SK-N-MC (cell line): ENCODE measurements at regions not wholly inside any gene's neighbourhood (a gene's known extent, or its start where the extent isn't known, plus 50 kb on each side); places are given as distances from the start of the nearest gene placed in this dataset.

ENCODE experiments used
- DNase-seq: peaks from one replicate; pipeline ENCODE4 v3.0.0-alpha.2; 2011; ENCODE audit warnings: low read depth, low spot score
- H3K27ac ChIP-seq: fragments of 200-600 bp; sonication (generic); 2 replicates; pipeline ENCODE4 v1.5.1; 2016; ENCODE audit warnings: mixed run types
- H3K36me3 ChIP-seq: fragments of 200-600 bp; sonication (generic); 2 replicates; pipeline ENCODE4 v1.6.1; 2017; ENCODE audit warnings: antibody characterized with exemption, low read length, mixed read lengths; ENCODE audit not compliant: insufficient read depth
- H3K4me3 ChIP-seq: fragments of 200-600 bp; sonication (generic); 2 replicates; pipeline ENCODE4 v1.5.1; 2016
- H3K9ac ChIP-seq: fragments of 200-600 bp; sonication (generic); 2 replicates; pipeline ENCODE4 v1.8.0; 2017; ENCODE audit warnings: mixed run types, mixed read lengths; ENCODE audit not compliant: insufficient read length
- H3K9me3 ChIP-seq: fragments of 200-600 bp; sonication (generic); 2 replicates; pipeline ENCODE4 v1.6.1; 2017; ENCODE audit warnings: low read depth, mild to moderate bottlenecking, antibody characterized with exemption, low read length, moderate library complexity, mixed read lengths
- EZH2 ChIP-seq: fragments of 200-600 bp; sonication (generic); IDR thresholded peaks from one replicate; pipeline ENCODE4 v1.6.1; 2017; ENCODE audit warnings: antibody characterized with exemption
- FOXP2 ChIP-seq: optimal IDR thresholded peaks from 2 replicates; pipeline ENCODE3; 2011; ENCODE audit warnings: mild to moderate bottlenecking, moderate library complexity; ENCODE audit not compliant: insufficient read depth; ENCODE audit errors: extremely low read length, control extremely low read depth
- POLR2AphosphoS5 ChIP-seq: IDR thresholded peaks from 2 replicates; pipeline ENCODE4 v1.6.1; 2012; ENCODE audit warnings: mild to moderate bottlenecking, low read depth, low read length, borderline replicate concordance

DNA sequence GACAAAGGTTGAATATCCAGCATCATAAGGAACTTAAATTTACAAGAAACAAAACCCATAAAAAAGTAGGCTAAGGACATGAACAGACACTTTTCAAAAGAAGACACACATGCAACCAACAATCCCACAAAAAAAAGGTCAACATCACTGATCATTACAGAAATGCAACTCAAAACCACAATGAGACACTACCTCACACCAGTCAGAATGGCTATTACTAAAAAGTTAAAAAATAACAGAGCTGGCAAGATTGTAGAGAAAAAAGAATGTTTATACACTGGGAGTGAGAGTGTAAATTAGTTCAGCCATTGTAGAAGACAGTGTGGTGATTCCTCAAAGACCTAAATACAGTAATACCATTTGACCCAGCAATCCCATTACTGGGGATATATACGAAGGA, 474.7 kb downstream of the TRIML1 start:
- no peak overlapping the region for H3K27ac ChIP-seq
- H3K9me3 ChIP-seq = no peaks in the 10 kb centered on the region
- no peak overlapping the region for H3K4me3 ChIP-seq
- H3K36me3 ChIP-seq = no peaks in the 10 kb centered on the region
- DNase-seq = no peak
- H3K9ac ChIP-seq = no peak overlapping the region
- TF ChIP-seq POLR2AphosphoS5 (no peak), EZH2 (no peak)

DNA sequence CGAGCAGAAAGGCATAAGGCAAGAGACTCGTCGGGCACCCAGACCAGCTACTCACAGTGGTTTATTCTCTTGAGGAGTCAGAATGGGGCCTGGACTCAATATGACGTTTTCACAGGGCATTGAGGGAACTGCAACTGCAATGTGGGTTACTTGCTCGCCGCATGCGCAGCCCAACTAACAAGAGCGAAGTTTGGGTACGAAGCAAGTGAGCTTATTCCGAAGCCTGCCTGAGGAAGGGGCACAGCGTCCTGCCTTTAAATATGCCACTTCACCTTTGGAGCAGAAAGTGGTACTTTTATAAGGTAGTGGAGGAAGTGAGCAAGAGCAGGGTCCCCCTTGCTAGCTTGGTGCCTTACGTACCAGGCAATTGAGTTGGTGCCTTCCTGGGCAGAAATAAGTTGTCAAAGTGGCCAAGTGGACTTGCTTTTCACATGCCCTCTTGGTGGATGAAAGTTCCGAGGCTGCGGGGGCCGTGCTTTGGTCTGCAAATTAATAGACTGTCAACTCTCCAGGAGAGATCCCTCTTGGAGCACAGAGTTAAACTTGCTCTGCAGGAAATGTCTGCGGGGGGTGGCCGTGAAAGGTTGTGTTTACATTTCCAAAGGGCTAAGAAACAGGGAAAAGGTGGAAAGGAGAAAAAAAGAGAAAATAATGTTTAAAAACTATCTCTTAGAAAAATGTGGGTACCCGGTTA, 480.4 kb downstream of the TRIML1 start:
- no peak for TF ChIP-seq POLR2AphosphoS5
- no peak for TF ChIP-seq FOXP2
- H3K9me3 ChIP-seq = no peaks in the 10 kb centered on the region
- H3K27ac ChIP-seq = no peak overlapping the region
- no peak overlapping the region for H3K4me3 ChIP-seq
- DNase-seq = no peak
- no peak overlapping the region for H3K9ac ChIP-seq
- H3K36me3 ChIP-seq = no peaks in the 10 kb centered on the region

GRCh38 chr4:188620608-188621007, 481.4 kb downstream of the TRIML1 start:
- TF ChIP-seq EZH2 (no peak), POLR2AphosphoS5 (no peak), FOXP2 (no peak)
- no peak overlapping the region for H3K27ac ChIP-seq

GRCh38 chr4:188623314-188623854, 484.1 kb downstream of the TRIML1 start:
- TF ChIP-seq POLR2AphosphoS5 (no peak), EZH2 (no peak), FOXP2 (no peak)
- Histone ChIP-seq H3K9me3 (no peaks in the 10 kb centered on the region), H3K36me3 (no peaks in the 10 kb centered on the region), H3K4me3 (no peak overlapping the region), H3K27ac (no peak overlapping the region), H3K9ac (no peak overlapping the region)
- no peak for DNase-seq

More at GRCh38 chr4:188620608-188621007, 481.4 kb downstream of the TRIML1 start:
- no peak for DNase-seq
- no peaks in the 10 kb centered on the region for H3K9me3 ChIP-seq
- no peak overlapping the region for H3K9ac ChIP-seq
- no peak overlapping the region for H3K4me3 ChIP-seq
- no peaks in the 10 kb centered on the region for H3K36me3 ChIP-seq

DNA sequence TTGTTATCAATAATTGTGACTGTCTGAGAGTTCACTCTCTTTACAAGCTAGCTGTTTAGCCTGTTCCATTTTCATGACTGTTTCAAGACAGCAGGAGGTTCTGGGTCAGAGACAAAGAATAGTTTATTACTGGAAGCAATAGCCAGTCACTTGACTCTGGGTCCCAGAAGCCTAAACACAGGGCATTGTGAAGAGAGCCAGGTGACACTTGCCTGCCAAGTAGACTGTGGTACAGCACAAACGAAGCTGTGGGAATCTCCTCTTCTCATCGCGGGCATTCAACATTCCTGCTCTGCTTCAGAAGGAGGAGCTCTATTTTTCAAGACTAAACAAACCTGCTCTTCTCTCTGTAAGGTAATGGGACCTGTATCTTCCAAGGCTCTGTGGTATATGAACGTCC, 485.1 kb downstream of the TRIML1 start:
- Histone ChIP-seq H3K4me3 (no peak overlapping the region), H3K27ac (no peak overlapping the region), H3K9ac (no peak overlapping the region), H3K36me3 (no peaks in the 10 kb centered on the region), H3K9me3 (no peaks in the 10 kb centered on the region)
- no peak for TF ChIP-seq EZH2
- DNase-seq = no peak

GRCh38 chr4:188627892-188628291, 488.7 kb downstream of the TRIML1 start:
- Histone ChIP-seq H3K4me3 (no peak overlapping the region), H3K36me3 (no peaks in the 10 kb centered on the region), H3K27ac (no peak overlapping the region), H3K9me3 (no peaks in the 10 kb centered on the region), H3K9ac (no peak overlapping the region)
- TF ChIP-seq POLR2AphosphoS5 = no peak
- TF ChIP-seq FOXP2 = no peak
- TF ChIP-seq EZH2 = no peak
- no peak for DNase-seq

DNA sequence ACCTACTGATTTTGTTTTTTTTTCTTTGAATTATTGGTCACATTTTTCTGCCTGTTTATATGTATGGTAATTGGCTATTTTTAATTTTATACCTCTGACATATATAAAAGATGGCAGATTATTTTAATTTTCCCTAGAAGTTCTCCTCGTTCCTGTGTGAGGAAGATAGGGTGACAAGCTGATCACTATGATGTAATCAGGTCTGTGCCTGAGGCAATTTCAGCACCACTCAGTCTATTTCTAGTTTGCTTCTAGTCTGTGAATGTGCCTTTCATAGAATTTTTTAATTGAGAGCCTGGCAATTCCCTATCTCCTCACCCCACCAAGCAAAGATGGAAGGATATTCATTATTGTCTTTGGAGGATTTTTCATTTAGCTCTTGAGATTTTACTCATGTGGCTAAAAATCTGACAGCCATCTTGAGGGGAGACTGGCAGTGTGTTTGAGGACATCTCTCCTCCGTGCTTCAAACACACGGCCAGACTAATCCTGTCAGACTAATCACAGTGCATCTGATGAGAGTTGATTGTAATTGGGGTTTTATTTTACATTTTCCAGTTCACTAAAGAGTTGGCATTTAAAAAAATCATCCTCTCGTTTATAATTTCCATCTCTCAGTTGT, 500.3 kb downstream of the TRIML1 start:
- Histone ChIP-seq H3K36me3 (no peaks in the 10 kb centered on the region), H3K9ac (no peak overlapping the region), H3K4me3 (no peak overlapping the region), H3K9me3 (no peaks in the 10 kb centered on the region), H3K27ac (no peak overlapping the region)
- no peak for TF ChIP-seq FOXP2
- TF ChIP-seq EZH2 = no peak
- no peak for TF ChIP-seq POLR2AphosphoS5
- no peak for DNase-seq

GRCh38 chr4:188647820-188648370, 508.7 kb downstream of the TRIML1 start:
- Histone ChIP-seq H3K9ac (no peak overlapping the region), H3K36me3 (no peaks in the 10 kb centered on the region)
- DNase-seq = no peak

GRCh38 chr4:188649635-188650034, 510.4 kb downstream of the TRIML1 start:
- Histone ChIP-seq H3K9ac (no peak overlapping the region), H3K9me3 (no peaks in the 10 kb centered on the region), H3K4me3 (no peak overlapping the region), H3K36me3 (no peaks in the 10 kb centered on the region), H3K27ac (no peak overlapping the region)
- DNase-seq = no peak
- no peak for TF ChIP-seq FOXP2
- TF ChIP-seq EZH2 = no peak
- no peak for TF ChIP-seq POLR2AphosphoS5

More at GRCh38 chr4:188647820-188648370, 508.7 kb downstream of the TRIML1 start:
- H3K9me3 ChIP-seq = no peaks in the 10 kb centered on the region
- no peak overlapping the region for H3K27ac ChIP-seq
- H3K4me3 ChIP-seq = no peak overlapping the region
- TF ChIP-seq FOXP2 = no peak
